ENCODE measurements at regions not wholly inside any gene's neighbourhood (a gene's known extent, or its start where the extent isn't known, plus 50 kb on each side); places are given as distances from the start of the nearest gene placed in this dataset.

DNA sequence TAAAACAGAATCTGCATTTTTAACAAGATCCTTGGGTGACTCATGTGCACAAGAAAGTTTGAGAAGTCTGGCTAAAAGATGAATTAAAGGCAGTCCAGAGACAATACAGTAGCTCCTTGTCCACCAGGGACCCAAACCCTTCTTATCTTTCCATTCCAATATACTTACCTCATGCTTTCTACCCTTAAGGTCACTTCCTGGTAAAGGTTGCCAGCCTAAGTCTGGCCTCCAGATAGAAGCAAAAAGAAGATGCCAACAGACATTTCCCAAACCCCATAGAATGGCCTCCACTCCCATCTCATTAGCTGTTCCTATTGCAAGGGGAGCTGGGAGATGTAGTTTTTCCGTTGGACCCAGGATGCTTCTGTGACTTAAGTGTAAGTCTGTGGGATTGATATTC lies 101.4 kb upstream of the XYLT1 start:
- TF ChIP-seq NFATC4 (CRISPR knock-in tag; IDR thresholded peaks at IDR 0.05) (no peak), CREM (CRISPR knock-in tag; IDR thresholded peaks at IDR 0.05) (no peak), NR1H2 (CRISPR knock-in tag; IDR thresholded peaks at IDR 0.05) (no peak), SP1 (CRISPR knock-in tag; conservative IDR thresholded peaks at IDR 0.05) (no peak), RELA (CRISPR knock-in tag; IDR thresholded peaks at IDR 0.05; ENCODE audit: borderline replicate concordance) (no peak), NR2C2 (CRISPR knock-in tag; IDR thresholded peaks at IDR 0.05) (no peak)
- TF ChIP-seq, protein P1, sequence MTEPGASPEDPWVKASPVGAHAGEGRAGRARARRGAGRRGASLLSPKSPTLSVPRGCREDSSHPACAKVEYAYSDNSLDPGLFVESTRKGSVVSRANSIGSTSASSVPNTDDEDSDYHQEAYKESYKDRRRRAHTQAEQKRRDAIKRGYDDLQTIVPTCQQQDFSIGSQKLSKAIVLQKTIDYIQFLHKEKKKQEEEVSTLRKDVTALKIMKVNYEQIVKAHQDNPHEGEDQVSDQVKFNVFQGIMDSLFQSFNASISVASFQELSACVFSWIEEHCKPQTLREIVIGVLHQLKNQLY (CRISPR knock-in tag; IDR thresholded peaks at IDR 0.05), result no peak
- TF ChIP-seq, protein P2, sequence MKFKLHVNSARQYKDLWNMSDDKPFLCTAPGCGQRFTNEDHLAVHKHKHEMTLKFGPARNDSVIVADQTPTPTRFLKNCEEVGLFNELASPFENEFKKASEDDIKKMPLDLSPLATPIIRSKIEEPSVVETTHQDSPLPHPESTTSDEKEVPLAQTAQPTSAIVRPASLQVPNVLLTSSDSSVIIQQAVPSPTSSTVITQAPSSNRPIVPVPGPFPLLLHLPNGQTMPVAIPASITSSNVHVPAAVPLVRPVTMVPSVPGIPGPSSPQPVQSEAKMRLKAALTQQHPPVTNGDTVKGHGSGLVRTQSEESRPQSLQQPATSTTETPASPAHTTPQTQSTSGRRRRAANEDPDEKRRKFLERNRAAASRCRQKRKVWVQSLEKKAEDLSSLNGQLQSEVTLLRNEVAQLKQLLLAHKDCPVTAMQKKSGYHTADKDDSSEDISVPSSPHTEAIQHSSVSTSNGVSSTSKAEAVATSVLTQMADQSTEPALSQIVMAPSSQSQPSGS (CRISPR knock-in tag; IDR thresholded peaks at IDR 0.05; ENCODE audit: borderline replicate concordance, low read depth), result no peak
- TF ChIP-seq, protein P3, sequence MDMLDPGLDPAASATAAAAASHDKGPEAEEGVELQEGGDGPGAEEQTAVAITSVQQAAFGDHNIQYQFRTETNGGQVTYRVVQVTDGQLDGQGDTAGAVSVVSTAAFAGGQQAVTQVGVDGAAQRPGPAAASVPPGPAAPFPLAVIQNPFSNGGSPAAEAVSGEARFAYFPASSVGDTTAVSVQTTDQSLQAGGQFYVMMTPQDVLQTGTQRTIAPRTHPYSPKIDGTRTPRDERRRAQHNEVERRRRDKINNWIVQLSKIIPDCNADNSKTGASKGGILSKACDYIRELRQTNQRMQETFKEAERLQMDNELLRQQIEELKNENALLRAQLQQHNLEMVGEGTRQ (CRISPR knock-in tag; IDR thresholded peaks at IDR 0.05), result no peak
- CTCF ChIA-PET, result interaction anchor here (0.7 to 1.7 kb wide), 2 partner anchors 15 to 259 kb away, joined by 3 to 10 read pairs; no protein-coding TSS in a partner anchor
- no peaks in the 10 kb centered on the region for H3K9me3 Mint-ChIP-seq
- no peak overlapping the region for H3K4me3 Mint-ChIP-seq
- no peak overlapping the region for H3K27ac Mint-ChIP-seq
- H3K27me3 Mint-ChIP-seq (ENCODE audit: low read depth), result peaks cover 4% of the 10 kb centered on the region; the same call in 1 of the 2 replicates
- DNase-seq (ENCODE audit: low spot score) (no peak), ATAC-seq (no peak)
- H3K36me3 Mint-ChIP-seq, result no peaks in the 10 kb centered on the region
- POLR2A ChIA-PET, result no interaction called here
- peaks cover 5% of the 10 kb centered on the region; the same call in 1 of the 2 replicates for H3K4me1 Mint-ChIP-seq

DNA sequence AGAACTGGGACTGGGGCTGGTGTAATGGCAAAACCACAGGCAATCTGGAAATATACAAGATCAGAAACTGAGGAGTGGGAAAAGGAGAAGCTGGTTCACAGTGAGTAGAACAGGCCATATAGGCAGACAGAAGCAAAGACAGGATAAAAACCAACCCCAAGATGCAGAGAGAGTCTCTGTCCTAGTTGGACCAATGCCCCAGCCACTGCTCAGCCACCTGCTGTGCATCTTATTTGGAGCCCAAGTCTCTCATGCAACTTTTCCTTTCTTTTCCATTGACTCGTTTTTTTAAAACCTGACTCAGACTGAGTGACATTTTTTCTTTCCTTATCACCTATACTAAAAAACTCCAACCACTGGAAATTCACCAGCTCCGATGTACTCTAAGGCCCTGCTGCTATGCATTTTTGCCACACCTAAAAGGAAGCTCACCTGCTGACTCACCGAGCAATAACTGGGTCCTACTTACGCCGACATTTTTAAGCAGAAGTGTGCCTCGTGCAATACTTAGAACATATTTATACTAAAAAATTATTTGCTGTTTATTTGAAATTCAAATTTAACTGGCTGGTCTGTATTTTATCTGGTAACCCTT lies 100.8 kb upstream of the XYLT1 start:
- POLR2A ChIA-PET, result no interaction called here
- CTCF ChIA-PET, result interaction anchor here (1.7 to 1.8 kb wide), 2 partner anchors 8 to 15 kb away, joined by 10 to 12 read pairs; no protein-coding TSS in a partner anchor
- Mint-ChIP-seq H3K27ac (no peak overlapping the region), H3K4me3 (no peak overlapping the region), H3K36me3 (no peaks in the 10 kb centered on the region), H3K9me3 (no peaks in the 10 kb centered on the region), H3K4me1 (peaks cover 5% of the 10 kb centered on the region; the same call in 1 of the 2 replicates), H3K27me3 (ENCODE audit: low read depth) (peaks cover 4% of the 10 kb centered on the region; the same call in 1 of the 2 replicates)
- ATAC-seq (no peak), DNase-seq (ENCODE audit: low spot score) (no peak)
- TF ChIP-seq, protein P2 (CRISPR knock-in tag; IDR thresholded peaks at IDR 0.05; ENCODE audit: borderline replicate concordance, low read depth), result no peak
- TF ChIP-seq, protein P4, sequence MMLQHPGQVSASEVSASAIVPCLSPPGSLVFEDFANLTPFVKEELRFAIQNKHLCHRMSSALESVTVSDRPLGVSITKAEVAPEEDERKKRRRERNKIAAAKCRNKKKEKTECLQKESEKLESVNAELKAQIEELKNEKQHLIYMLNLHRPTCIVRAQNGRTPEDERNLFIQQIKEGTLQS (CRISPR knock-in tag; conservative IDR thresholded peaks at IDR 0.05), result no peak
- no peak for TF ChIP-seq TEAD1 (CRISPR knock-in tag; IDR thresholded peaks at IDR 0.05)
- TF ChIP-seq ELF4 (CRISPR knock-in tag; IDR thresholded peaks at IDR 0.05; ENCODE audit: low read depth), result no peak
- TF ChIP-seq, protein P5, sequence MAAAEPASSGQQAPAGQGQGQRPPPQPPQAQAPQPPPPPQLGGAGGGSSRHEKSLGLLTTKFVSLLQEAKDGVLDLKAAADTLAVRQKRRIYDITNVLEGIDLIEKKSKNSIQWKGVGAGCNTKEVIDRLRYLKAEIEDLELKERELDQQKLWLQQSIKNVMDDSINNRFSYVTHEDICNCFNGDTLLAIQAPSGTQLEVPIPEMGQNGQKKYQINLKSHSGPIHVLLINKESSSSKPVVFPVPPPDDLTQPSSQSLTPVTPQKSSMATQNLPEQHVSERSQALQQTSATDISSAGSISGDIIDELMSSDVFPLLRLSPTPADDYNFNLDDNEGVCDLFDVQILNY (CRISPR knock-in tag; IDR thresholded peaks at IDR 0.05), result no peak
- TF ChIP-seq JUN (CRISPR knock-in tag; IDR thresholded peaks at IDR 0.05), result no peak
- no peak for TF ChIP-seq SOX15 (CRISPR knock-in tag; IDR thresholded peaks at IDR 0.05)
- TF ChIP-seq, protein P6, sequence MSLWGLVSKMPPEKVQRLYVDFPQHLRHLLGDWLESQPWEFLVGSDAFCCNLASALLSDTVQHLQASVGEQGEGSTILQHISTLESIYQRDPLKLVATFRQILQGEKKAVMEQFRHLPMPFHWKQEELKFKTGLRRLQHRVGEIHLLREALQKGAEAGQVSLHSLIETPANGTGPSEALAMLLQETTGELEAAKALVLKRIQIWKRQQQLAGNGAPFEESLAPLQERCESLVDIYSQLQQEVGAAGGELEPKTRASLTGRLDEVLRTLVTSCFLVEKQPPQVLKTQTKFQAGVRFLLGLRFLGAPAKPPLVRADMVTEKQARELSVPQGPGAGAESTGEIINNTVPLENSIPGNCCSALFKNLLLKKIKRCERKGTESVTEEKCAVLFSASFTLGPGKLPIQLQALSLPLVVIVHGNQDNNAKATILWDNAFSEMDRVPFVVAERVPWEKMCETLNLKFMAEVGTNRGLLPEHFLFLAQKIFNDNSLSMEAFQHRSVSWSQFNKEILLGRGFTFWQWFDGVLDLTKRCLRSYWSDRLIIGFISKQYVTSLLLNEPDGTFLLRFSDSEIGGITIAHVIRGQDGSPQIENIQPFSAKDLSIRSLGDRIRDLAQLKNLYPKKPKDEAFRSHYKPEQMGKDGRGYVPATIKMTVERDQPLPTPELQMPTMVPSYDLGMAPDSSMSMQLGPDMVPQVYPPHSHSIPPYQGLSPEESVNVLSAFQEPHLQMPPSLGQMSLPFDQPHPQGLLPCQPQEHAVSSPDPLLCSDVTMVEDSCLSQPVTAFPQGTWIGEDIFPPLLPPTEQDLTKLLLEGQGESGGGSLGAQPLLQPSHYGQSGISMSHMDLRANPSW (CRISPR knock-in tag; conservative IDR thresholded peaks at IDR 0.05; ENCODE audit: low read depth), result no peak

Data from WTC11 (cell line).